IPS-20b (cell line): ENCODE measurements at regions not wholly inside any gene's neighbourhood (a gene's known extent, or its start where the extent isn't known, plus 50 kb on each side); places are given as distances from the start of the nearest gene placed in this dataset.

Experiments
- H3K27ac ChIP-seq: one replicate; pipeline ENCODE4 v1.5.1; 2013; ENCODE audit warnings: low read length
- H3K27me3 ChIP-seq: 2 replicates; pipeline ENCODE4 v1.6.1; 2013; ENCODE audit warnings: mild to moderate bottlenecking, low read length, inconsistent platforms; ENCODE audit not compliant: insufficient read depth
- H3K36me3 ChIP-seq: 2 replicates; pipeline ENCODE4 v1.6.1; 2013; ENCODE audit warnings: low read depth, mild to moderate bottlenecking, inconsistent platforms, low read length, moderate library complexity; ENCODE audit not compliant: insufficient read depth
- H3K4me1 ChIP-seq: 2 replicates; pipeline ENCODE4 v1.6.1; 2013; ENCODE audit warnings: mild to moderate bottlenecking, control low read depth, inconsistent platforms, low read length, moderate library complexity; ENCODE audit not compliant: insufficient read depth
- H3K4me3 ChIP-seq: 2 replicates; pipeline ENCODE4 v1.5.1; 2013; ENCODE audit warnings: mild to moderate bottlenecking, low read length, inconsistent platforms
- H3K9ac ChIP-seq: 2 replicates; pipeline ENCODE4 v1.6.1; 2013; ENCODE audit warnings: low read depth, mild to moderate bottlenecking, inconsistent platforms, low read length, moderate library complexity
- H3K9me3 ChIP-seq: 2 replicates; pipeline ENCODE4 v1.6.1; 2013; ENCODE audit warnings: mild to moderate bottlenecking, low read depth, low read length, inconsistent platforms; ENCODE audit not compliant: insufficient read depth

- H3K27me3 ChIP-seq = no peaks in the 10 kb centered on the region
- H3K9ac ChIP-seq = no peak overlapping the region
- no peak overlapping the region for H3K4me3 ChIP-seq
- no peaks in the 10 kb centered on the region for H3K9me3 ChIP-seq
- no peak overlapping the region for H3K27ac ChIP-seq
- no peaks in the 10 kb centered on the region for H3K36me3 ChIP-seq
- no peaks in the 10 kb centered on the region for H3K4me1 ChIP-seq
Measured at GRCh38 chr7:46191776-46192175, 270.7 kb upstream of the IGFBP3 start.

GRCh38 chr7:46191296-46191695 lies 270.2 kb upstream of the IGFBP3 start:
- no peaks in the 10 kb centered on the region for H3K4me1 ChIP-seq
- H3K36me3 ChIP-seq = no peaks in the 10 kb centered on the region
- H3K9ac ChIP-seq = no peak overlapping the region
- no peaks in the 10 kb centered on the region for H3K9me3 ChIP-seq
- no peaks in the 10 kb centered on the region for H3K27me3 ChIP-seq
- H3K27ac ChIP-seq = no peak overlapping the region
- H3K4me3 ChIP-seq = no peak overlapping the region

GRCh38 chr7:46189255-46189790 lies 268.3 kb upstream of the IGFBP3 start:
- Histone ChIP-seq H3K9ac (no peak overlapping the region), H3K4me3 (no peak overlapping the region), H3K9me3 (no peaks in the 10 kb centered on the region), H3K36me3 (no peaks in the 10 kb centered on the region), H3K27me3 (no peaks in the 10 kb centered on the region), H3K4me1 (no peaks in the 10 kb centered on the region), H3K27ac (no peak overlapping the region)

- Histone ChIP-seq H3K27ac (no peak overlapping the region), H3K36me3 (no peaks in the 10 kb centered on the region), H3K27me3 (no peaks in the 10 kb centered on the region), H3K9ac (no peak overlapping the region), H3K4me1 (no peaks in the 10 kb centered on the region), H3K4me3 (no peak overlapping the region), H3K9me3 (peaks cover 10% of the 10 kb centered on the region; the same call in 1 of the 2 replicates)
Measured at GRCh38 chr7:46186131-46186530, 265.1 kb upstream of the IGFBP3 start.

GRCh38 chr7:46179061-46179610 lies 258.1 kb upstream of the IGFBP3 start:
- Histone ChIP-seq H3K9me3 (peaks cover 10% of the 10 kb centered on the region; the same call in 1 of the 2 replicates), H3K27me3 (no peaks in the 10 kb centered on the region), H3K9ac (no peak overlapping the region), H3K36me3 (no peaks in the 10 kb centered on the region), H3K4me1 (peaks cover 6% of the 10 kb centered on the region), H3K27ac (no peak overlapping the region), H3K4me3 (no peak overlapping the region)

GRCh38 chr7:46178661-46179060 lies 257.6 kb upstream of the IGFBP3 start:
- H3K27me3 ChIP-seq = no peaks in the 10 kb centered on the region
- peaks cover 6% of the 10 kb centered on the region for H3K4me1 ChIP-seq
- no peak overlapping the region for H3K9ac ChIP-seq
- no peak overlapping the region for H3K4me3 ChIP-seq
- H3K9me3 ChIP-seq = peaks cover 10% of the 10 kb centered on the region; the same call in 1 of the 2 replicates
- H3K27ac ChIP-seq = no peak overlapping the region
- no peaks in the 10 kb centered on the region for H3K36me3 ChIP-seq

- H3K4me3 ChIP-seq = no peak overlapping the region
- no peaks in the 10 kb centered on the region for H3K27me3 ChIP-seq
- no peak overlapping the region for H3K27ac ChIP-seq
- H3K9ac ChIP-seq = no peak overlapping the region
- H3K9me3 ChIP-seq = peaks cover 10% of the 10 kb centered on the region; the same call in 1 of the 2 replicates
- no peaks in the 10 kb centered on the region for H3K36me3 ChIP-seq
- H3K4me1 ChIP-seq = peaks cover 6% of the 10 kb centered on the region
Measured at GRCh38 chr7:46177821-46178220, 256.7 kb upstream of the IGFBP3 start.

- Histone ChIP-seq H3K27ac (no peak overlapping the region), H3K9me3 (no peaks in the 10 kb centered on the region), H3K4me1 (peaks cover 6% of the 10 kb centered on the region), H3K4me3 (no peak overlapping the region), H3K36me3 (no peaks in the 10 kb centered on the region), H3K9ac (no peak overlapping the region), H3K27me3 (no peaks in the 10 kb centered on the region)
Measured at GRCh38 chr7:46175221-46175620, 254.1 kb upstream of the IGFBP3 start.

- H3K4me3 ChIP-seq = no peak overlapping the region
- no peak overlapping the region for H3K9ac ChIP-seq
- no peaks in the 10 kb centered on the region for H3K36me3 ChIP-seq
- no peaks in the 10 kb centered on the region for H3K27me3 ChIP-seq
- H3K27ac ChIP-seq = no peak overlapping the region
- H3K9me3 ChIP-seq = no peaks in the 10 kb centered on the region
- peaks cover 6% of the 10 kb centered on the region for H3K4me1 ChIP-seq
Measured at GRCh38 chr7:46174196-46174580, 253.1 kb upstream of the IGFBP3 start.

- Histone ChIP-seq H3K27me3 (no peaks in the 10 kb centered on the region), H3K4me1 (peaks cover 5% of the 10 kb centered on the region), H3K9ac (no peak overlapping the region), H3K27ac (no peak overlapping the region), H3K4me3 (no peak overlapping the region), H3K9me3 (no peaks in the 10 kb centered on the region), H3K36me3 (no peaks in the 10 kb centered on the region)
Measured at GRCh38 chr7:46173476-46174195, 252.6 kb upstream of the IGFBP3 start.

GRCh38 chr7:46170792-46171191 lies 249.7 kb upstream of the IGFBP3 start:
- no peaks in the 10 kb centered on the region for H3K27me3 ChIP-seq

GRCh38 chr7:46170021-46170420 lies 248.9 kb upstream of the IGFBP3 start:
- Histone ChIP-seq H3K27me3 (no peaks in the 10 kb centered on the region), H3K4me1 (no peaks in the 10 kb centered on the region), H3K4me3 (no peak overlapping the region), H3K9me3 (no peaks in the 10 kb centered on the region), H3K9ac (no peak overlapping the region), H3K27ac (no peak overlapping the region), H3K36me3 (no peaks in the 10 kb centered on the region)

More at GRCh38 chr7:46170792-46171191, 249.7 kb upstream of the IGFBP3 start:
- Histone ChIP-seq H3K9me3 (no peaks in the 10 kb centered on the region), H3K4me3 (no peak overlapping the region), H3K27ac (no peak overlapping the region), H3K4me1 (no peaks in the 10 kb centered on the region), H3K9ac (no peak overlapping the region), H3K36me3 (no peaks in the 10 kb centered on the region)
